BLaER1 (cell line): ENCODE measurements at regions not wholly inside any gene's neighbourhood (a gene's known extent, or its start where the extent isn't known, plus 50 kb on each side); places are given as distances from the start of the nearest gene placed in this dataset.
"Not testable (repeated sequence)": the region's sequence is repeated elsewhere in the genome, so short reads cannot be mapped to it uniquely, and the experiment has no call there.

ENCODE experiments used
- H3K27ac ChIP-seq: shearing (Covaris generic); formaldehyde crosslinking; 2 replicates; pipeline ENCODE4 v1.8.1; 2022
- H3K27me3 ChIP-seq: shearing (Covaris generic); formaldehyde crosslinking; 2 replicates; pipeline ENCODE4 v1.8.1; 2022
- H3K36me3 ChIP-seq: shearing (Covaris generic); formaldehyde crosslinking; 2 replicates; pipeline ENCODE4 v1.8.1; 2022
- H3K4me1 ChIP-seq: shearing (Covaris generic); formaldehyde crosslinking; 2 replicates; pipeline ENCODE4 v1.8.1; 2022
- H3K4me2 ChIP-seq: shearing (Covaris generic); formaldehyde crosslinking; 2 replicates; pipeline ENCODE4 v1.8.1; 2022
- H3K4me3 ChIP-seq: shearing (Covaris generic); formaldehyde crosslinking; 2 replicates; pipeline ENCODE4 v1.8.1; 2022
- H3K9ac ChIP-seq: shearing (Covaris generic); formaldehyde crosslinking; 2 replicates; pipeline ENCODE4 v1.8.1; 2022
- H3K9me3 ChIP-seq: shearing (Covaris generic); formaldehyde crosslinking; 2 replicates; pipeline ENCODE4 v1.8.1; 2022
- H4K20me1 ChIP-seq: shearing (Covaris generic); formaldehyde crosslinking; 2 replicates; pipeline ENCODE4 v1.8.1; 2022
- Cebpa-rat ChIP-seq: shearing (Covaris generic); IDR thresholded peaks from 2 replicates; pipeline ENCODE4 v1.8.1; 2022

DNA sequence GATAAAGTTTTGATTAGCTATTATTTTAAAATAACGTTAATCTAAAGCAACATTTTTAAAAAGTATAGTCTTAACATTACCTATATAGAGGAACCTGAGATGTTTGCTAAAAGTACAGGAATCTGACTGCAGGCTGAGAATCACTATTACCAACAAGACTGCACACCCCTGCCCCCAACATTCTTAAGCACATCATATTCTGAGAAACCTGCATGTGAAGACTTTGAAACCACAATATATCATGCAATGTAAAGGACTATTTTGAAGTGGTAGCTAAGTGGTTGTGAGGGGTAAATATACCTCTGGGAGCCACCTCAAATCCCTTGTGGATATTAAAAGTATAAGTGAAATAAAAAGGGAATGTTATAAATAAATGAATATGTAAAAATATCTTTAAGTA is 119.0 kb upstream of the KLF12 start:
- Histone ChIP-seq H3K9me3 (no peaks in the 10 kb centered on the region), H3K27me3 (no peaks in the 10 kb centered on the region), H3K36me3 (no peaks in the 10 kb centered on the region), H3K27ac (no peak overlapping the region), H4K20me1 (no peaks in the 10 kb centered on the region), H3K4me1 (no peaks in the 10 kb centered on the region), H3K4me3 (no peak overlapping the region), H3K9ac (no peak overlapping the region), H3K4me2 (no peak overlapping the region)
- TF ChIP-seq Cebpa-rat: no peak

- Histone ChIP-seq H3K4me3 (no peak overlapping the region), H4K20me1 (no peaks in the 10 kb centered on the region), H3K27me3 (no peaks in the 10 kb centered on the region), H3K4me2 (no peak overlapping the region), H3K27ac (no peak overlapping the region), H3K9me3 (no peaks in the 10 kb centered on the region), H3K36me3 (no peaks in the 10 kb centered on the region), H3K4me1 (no peaks in the 10 kb centered on the region), H3K9ac (no peak overlapping the region)
- TF ChIP-seq Cebpa-rat: no peak
These were observed 117.7 kb upstream of the KLF12 start for GRCh38 chr13:74251778-74252519.

DNA sequence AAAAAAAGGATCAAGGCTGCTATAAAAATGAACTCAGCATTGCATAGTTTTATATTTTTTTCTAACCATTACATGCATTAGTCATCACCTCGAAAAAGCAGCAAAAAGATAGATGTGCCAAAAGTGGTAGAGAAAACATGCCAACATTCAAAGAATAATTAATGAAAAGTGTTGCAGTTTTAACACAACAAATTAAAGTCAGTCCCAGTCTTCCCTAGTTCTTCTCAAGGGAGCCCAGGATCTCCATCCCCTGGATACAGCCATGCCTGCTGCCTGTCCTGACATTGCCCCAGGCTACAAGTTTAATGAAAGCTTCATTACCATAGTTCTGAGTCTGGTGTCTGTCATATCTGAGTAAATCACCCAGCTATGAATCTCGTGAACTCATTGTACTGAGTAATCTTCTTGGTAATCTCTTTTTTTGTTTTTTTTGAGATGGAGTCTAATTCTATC is 116.6 kb upstream of the KLF12 start:
- H3K27me3 ChIP-seq: no peaks in the 10 kb centered on the region
- H4K20me1 ChIP-seq: no peaks in the 10 kb centered on the region
- no peaks in the 10 kb centered on the region for H3K4me1 ChIP-seq
- no peak overlapping the region for H3K4me3 ChIP-seq
- no peak for TF ChIP-seq Cebpa-rat
- no peak overlapping the region for H3K4me2 ChIP-seq
- H3K27ac ChIP-seq: no peak overlapping the region
- H3K9me3 ChIP-seq: no peaks in the 10 kb centered on the region
- no peak overlapping the region for H3K9ac ChIP-seq
- no peaks in the 10 kb centered on the region for H3K36me3 ChIP-seq

DNA sequence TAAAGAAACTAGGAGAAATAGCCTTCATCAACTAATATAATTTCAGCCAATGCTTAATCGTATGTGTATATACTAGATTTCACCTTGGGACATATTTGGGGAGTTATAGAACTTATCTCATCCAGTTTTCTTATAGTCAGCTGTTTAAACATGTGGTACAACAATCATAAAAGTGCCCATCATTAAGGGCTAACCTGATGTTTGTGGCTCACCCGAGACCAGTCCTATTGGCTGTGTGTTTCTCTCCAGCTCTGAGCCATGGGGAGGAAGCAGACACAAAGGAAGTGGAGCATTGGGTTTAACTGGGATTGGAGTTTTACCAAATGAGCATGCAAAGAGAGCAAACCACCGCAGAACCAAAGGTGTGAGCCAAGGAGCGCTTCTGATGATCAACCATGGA is 114.3 kb upstream of the KLF12 start:
- no peaks in the 10 kb centered on the region for H3K4me1 ChIP-seq
- no peak overlapping the region for H3K4me2 ChIP-seq
- no peaks in the 10 kb centered on the region for H3K36me3 ChIP-seq
- no peaks in the 10 kb centered on the region for H3K9me3 ChIP-seq
- no peak overlapping the region for H3K27ac ChIP-seq
- no peaks in the 10 kb centered on the region for H4K20me1 ChIP-seq
- no peak for TF ChIP-seq Cebpa-rat
- H3K27me3 ChIP-seq: no peaks in the 10 kb centered on the region
- no peak overlapping the region for H3K4me3 ChIP-seq
- H3K9ac ChIP-seq: no peak overlapping the region

DNA sequence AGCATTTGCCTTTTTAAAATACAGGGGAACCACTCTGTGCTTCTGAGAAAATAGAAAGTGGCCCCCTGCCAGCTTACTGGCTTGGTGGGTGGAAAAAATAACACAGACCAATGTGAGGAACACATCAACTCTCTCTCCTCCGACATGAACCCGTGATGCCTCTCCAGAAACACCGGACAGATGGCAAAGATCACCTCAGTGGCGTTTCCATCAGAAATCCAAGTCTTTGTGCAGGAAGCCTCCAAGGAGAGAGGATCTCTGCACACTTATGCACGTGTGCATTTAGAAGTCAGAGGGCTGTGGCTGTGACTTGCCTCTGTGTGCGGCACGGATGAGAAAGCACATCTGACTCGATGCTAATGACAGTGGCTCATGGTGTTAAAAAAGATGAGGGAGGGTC is 112.3 kb upstream of the KLF12 start:
- H3K36me3 ChIP-seq: no peaks in the 10 kb centered on the region
- no peaks in the 10 kb centered on the region for H3K27me3 ChIP-seq
- H3K4me2 ChIP-seq: no peak overlapping the region
- H3K27ac ChIP-seq: no peak overlapping the region
- no peaks in the 10 kb centered on the region for H3K9me3 ChIP-seq
- no peak overlapping the region for H3K4me3 ChIP-seq
- no peak for TF ChIP-seq Cebpa-rat
- H3K4me1 ChIP-seq: no peaks in the 10 kb centered on the region
- no peaks in the 10 kb centered on the region for H4K20me1 ChIP-seq
- no peak overlapping the region for H3K9ac ChIP-seq

- TF ChIP-seq Cebpa-rat: no peak
- H3K9me3 ChIP-seq: no peaks in the 10 kb centered on the region
- no peak overlapping the region for H3K27ac ChIP-seq
- H3K4me2 ChIP-seq: no peak overlapping the region
- H3K27me3 ChIP-seq: no peaks in the 10 kb centered on the region
- no peaks in the 10 kb centered on the region for H3K4me1 ChIP-seq
- no peak overlapping the region for H3K9ac ChIP-seq
- H3K36me3 ChIP-seq: no peaks in the 10 kb centered on the region
- H4K20me1 ChIP-seq: no peaks in the 10 kb centered on the region
- H3K4me3 ChIP-seq: no peak overlapping the region
These were observed 109.7 kb upstream of the KLF12 start for GRCh38 chr13:74243637-74244526.

DNA sequence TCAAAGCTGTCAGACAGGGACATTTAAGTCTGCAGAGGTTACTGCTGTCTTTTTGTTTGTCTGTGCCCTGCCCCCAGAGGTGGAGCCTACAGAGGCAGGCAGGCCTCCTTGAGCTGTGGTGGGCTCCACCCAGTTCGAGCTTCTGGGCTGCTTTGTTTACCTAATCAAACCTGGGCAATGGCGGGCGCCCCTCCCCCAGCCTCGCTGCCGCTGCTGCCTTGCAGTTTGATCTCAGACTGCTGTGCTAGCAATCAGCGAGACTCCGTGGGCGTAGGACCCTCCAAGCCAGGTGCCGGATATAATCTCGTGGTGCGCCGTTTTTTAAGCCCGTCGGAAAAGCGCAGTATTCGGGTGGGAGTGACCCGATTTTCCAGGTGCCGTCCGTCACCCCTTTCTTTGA is 107.1 kb upstream of the KLF12 start:
- H3K4me3 ChIP-seq, H3K4me1 ChIP-seq, H3K36me3 ChIP-seq, H3K9ac ChIP-seq, H3K27ac ChIP-seq, H4K20me1 ChIP-seq, H3K9me3 ChIP-seq, H3K27me3 ChIP-seq, H3K4me2 ChIP-seq: not testable (repeated sequence)

- no peaks in the 10 kb centered on the region for H3K36me3 ChIP-seq
- no peaks in the 10 kb centered on the region; the same call in 1 of the 2 replicates for H3K9me3 ChIP-seq
- H3K4me3 ChIP-seq: no peak overlapping the region
- H3K4me2 ChIP-seq: no peak overlapping the region
- TF ChIP-seq Cebpa-rat: no peak
- no peaks in the 10 kb centered on the region for H3K27me3 ChIP-seq
- H4K20me1 ChIP-seq: no peaks in the 10 kb centered on the region
- H3K4me1 ChIP-seq: no peaks in the 10 kb centered on the region
- H3K27ac ChIP-seq: no peak overlapping the region
- no peak overlapping the region for H3K9ac ChIP-seq
These were observed 96.8 kb upstream of the KLF12 start for GRCh38 chr13:74230984-74231501.

DNA sequence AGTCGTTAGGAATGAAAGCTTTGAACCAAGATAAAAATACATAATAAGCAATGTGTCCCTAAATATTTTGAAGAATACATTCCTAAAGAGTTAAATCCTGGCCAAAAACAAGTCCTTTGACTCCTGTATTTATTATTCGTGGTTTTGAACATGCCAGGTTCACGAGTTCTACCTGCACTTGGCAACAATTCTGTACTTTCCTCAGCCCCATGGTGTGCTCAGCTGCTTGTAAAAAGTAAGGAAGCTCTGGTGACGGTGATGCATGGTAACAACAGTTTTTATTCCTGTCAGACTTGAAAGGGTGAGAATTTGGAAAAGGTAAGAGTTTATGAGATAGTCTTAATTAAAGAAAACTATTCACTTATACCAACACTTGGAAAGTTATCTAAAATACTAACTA is 95.0 kb upstream of the KLF12 start:
- Histone ChIP-seq H3K27me3 (no peaks in the 10 kb centered on the region), H3K9me3 (no peaks in the 10 kb centered on the region; the same call in 1 of the 2 replicates), H3K4me2 (no peak overlapping the region), H3K27ac (no peak overlapping the region), H3K9ac (no peak overlapping the region), H3K4me1 (no peaks in the 10 kb centered on the region), H3K4me3 (no peak overlapping the region), H4K20me1 (no peaks in the 10 kb centered on the region), H3K36me3 (no peaks in the 10 kb centered on the region)
- no peak for TF ChIP-seq Cebpa-rat
